HCT116 (cell line): ENCODE measurements at regions not wholly inside any gene's neighbourhood (a gene's known extent, or its start where the extent isn't known, plus 50 kb on each side); places are given as distances from the start of the nearest gene placed in this dataset.

ENCODE experiments used
- ATAC-seq: fragments of 200-7000 bp; cut with Tn5 transposase; 2 replicates; pipeline ENCODE4 v1.9.1; 2020; ENCODE audit warnings: mild to moderate bottlenecking, moderate library complexity
- BruUV-seq: library from RNA; stranded (reverse); fragments of 400-500 nt; replicated peaks from 2 replicates; lab custom pipeline; 2021; lab: Mats Ljungman, UMichigan
- CTCF ChIA-PET: fragments of 300-600 bp; sonication (Branson Sonifier 250); formaldehyde crosslinking; loops from one replicate; lab custom pipeline; 2021; ENCODE audit warnings: antibody characterized with exemption; lab: Charles Lee
- POLR2A ChIA-PET: fragments of 300-600, 350-600 bp; sonication (Branson Sonifier 250); formaldehyde crosslinking; loops from one replicate; lab custom pipeline; 2021; ENCODE audit warnings: antibody characterized with exemption; lab: Charles Lee
- RAD21 ChIA-PET, 2 experiments: fragments of 300-600 bp; sonication (Branson Sonifier 250); formaldehyde crosslinking; loops; one replicate each; lab custom pipeline; 2023; ENCODE audit warnings: low total read pairs in 2 of 2; ENCODE audit not compliant: uncharacterized antibody in 2 of 2, unreplicated experiment in 2 of 2, low non-redundant PET in 1 of 2; lab: Charles Lee
- DNase-seq: peaks from one replicate; pipeline ENCODE4 v3.0.0-alpha.2; 2010; ENCODE audit warnings: low read depth, low spot score
- H2AFZ ChIP-seq: fragments of 200-600 bp; shearing (Covaris generic), sonication (generic); 2 replicates; pipeline ENCODE4 v1.6.1; 2017; ENCODE audit warnings: low read depth, mixed run types, mixed read lengths, antibody characterized with exemption, low read length; ENCODE audit not compliant: poor library complexity, severe bottlenecking
- H3K27ac ChIP-seq: 2 replicates; pipeline ENCODE4 v1.5.1; 2012; ENCODE audit warnings: low read depth, low read length
- H3K27me3 ChIP-seq: fragments of 200-600 bp; sonication (generic); 2 replicates; pipeline ENCODE4 v1.6.1; 2016; ENCODE audit warnings: mixed run types, low read length, mixed read lengths; ENCODE audit not compliant: insufficient read depth
- H3K36me3 ChIP-seq, 2 experiments: fragments of 200-500 bp in 1 of 2; fragments of 200-600 bp in 1 of 2; sonication (Bioruptor generic) in 1 of 2; sonication (generic) in 1 of 2; 2 replicates each; pipeline versions ENCODE4 v1.5.1 to v1.6.1; 2014 to 2016; ENCODE audit warnings: low read length in 2 of 2, inconsistent platforms in 1 of 2, mixed read lengths in 1 of 2, mixed run types in 1 of 2; ENCODE audit not compliant: insufficient read depth in 2 of 2, control insufficient read depth in 1 of 2
- H3K4me1 ChIP-seq, 2 experiments: fragments of 200-600 bp in 1 of 2; sonication (generic) in 1 of 2; 2 replicates each; pipeline versions ENCODE4 v1.5.1 to v1.6.1; 2012 to 2017; ENCODE audit warnings: low read length in 2 of 2, inconsistent platforms in 1 of 2, mild to moderate bottlenecking in 1 of 2, mixed read lengths in 1 of 2, mixed run types in 1 of 2, moderate library complexity in 1 of 2; ENCODE audit not compliant: insufficient read depth in 2 of 2, control insufficient read depth in 1 of 2
- H3K4me2 ChIP-seq: fragments of 200-600 bp; sonication (generic); 2 replicates; pipeline ENCODE4 v1.6.1; 2017; ENCODE audit warnings: mixed run types, low read length, mixed read lengths
- H3K4me3 ChIP-seq, 2 experiments: fragments of 200-600 bp in 1 of 2; sonication (generic) in 1 of 2; replicated peaks in 1 of 2; 2 replicates each; pipeline ENCODE4 v1.5.1; 2011 to 2016; ENCODE audit warnings: low read length in 2 of 2, control low read depth in 1 of 2, low read depth in 1 of 2, mild to moderate bottlenecking in 1 of 2, mixed read lengths in 1 of 2, mixed run types in 1 of 2
- H3K79me2 ChIP-seq: fragments of 200-600 bp; sonication (generic); 2 replicates; pipeline ENCODE4 v1.6.1; 2017; ENCODE audit warnings: mild to moderate bottlenecking, mixed run types, low read length, moderate library complexity, mixed read lengths; ENCODE audit not compliant: insufficient read depth
- H3K9ac ChIP-seq: fragments of 200-600 bp; sonication (generic); 2 replicates; pipeline ENCODE4 v1.6.1; 2016; ENCODE audit warnings: low read length, mixed read lengths
- H3K9me2 ChIP-seq: fragments of 200-600 bp; sonication (generic), shearing (Covaris generic); 2 replicates; pipeline ENCODE4 v1.6.1; 2017; ENCODE audit warnings: mixed run types, mild to moderate bottlenecking, moderate library complexity; ENCODE audit not compliant: insufficient read depth
- H3K9me3 ChIP-seq, 2 experiments: fragments of 200-500 bp in 1 of 2; fragments of 200-600 bp in 1 of 2; sonication (Bioruptor generic) in 1 of 2; sonication (generic) in 1 of 2; 2 replicates each; pipeline ENCODE4 v1.6.1; 2014 to 2017; ENCODE audit warnings: low read length in 2 of 2, mixed read lengths in 2 of 2, inconsistent platforms in 1 of 2, low read depth in 1 of 2, mild to moderate bottlenecking in 1 of 2, mixed run types in 1 of 2, moderate library complexity in 1 of 2; ENCODE audit not compliant: control insufficient read depth in 1 of 2, insufficient read depth in 1 of 2
- H4K20me1 ChIP-seq: fragments of 200-600 bp; sonication (generic), shearing (Covaris generic); 2 replicates; pipeline ENCODE4 v1.6.1; 2017; ENCODE audit warnings: mixed run types, mild to moderate bottlenecking, moderate library complexity; ENCODE audit not compliant: insufficient read depth
- ATF3 ChIP-seq: IDR thresholded peaks from 2 replicates; pipeline ENCODE4 v1.6.1; 2012
- CEBPB ChIP-seq: IDR thresholded peaks from 2 replicates; pipeline ENCODE4 v1.6.1; 2012; ENCODE audit warnings: low read depth
- CTCF ChIP-seq, 3 experiments: fragments of 200-600 bp in 1 of 3; sonication (generic) in 1 of 3; IDR thresholded peaks in 2 of 3; conservative IDR thresholded peaks in 1 of 3; 2 replicates each; pipeline ENCODE4 v1.5.1; 2012 to 2017; ENCODE audit warnings: low read depth in 2 of 3, low read length in 2 of 3, antibody characterized with exemption in 1 of 3, borderline replicate concordance in 1 of 3, control low read depth in 1 of 3, mild to moderate bottlenecking in 1 of 3, mixed read lengths in 1 of 3, mixed run types in 1 of 3, moderate library complexity in 1 of 3; ENCODE audit not compliant: insufficient read depth in 1 of 3
- EZH2phosphoT487 ChIP-seq: fragments of 200-600 bp; IDR thresholded peaks from 2 replicates; pipeline ENCODE4 v1.6.1; 2018; ENCODE audit warnings: antibody characterized with exemption, borderline replicate concordance
- POLR2AphosphoS5 ChIP-seq: IDR thresholded peaks from 2 replicates; pipeline ENCODE4 v1.6.1; 2011; ENCODE audit warnings: mild to moderate bottlenecking, low read depth, low read length, moderate library complexity
- SIN3A ChIP-seq: IDR thresholded peaks from 2 replicates; pipeline ENCODE4 v1.6.1; 2012; ENCODE audit warnings: low read depth
- YY1 ChIP-seq: IDR thresholded peaks from 2 replicates; pipeline ENCODE4 v1.6.1; 2011; ENCODE audit warnings: low read length, low read depth, moderate library complexity, mild to moderate bottlenecking; ENCODE audit not compliant: insufficient replicate concordance; ENCODE audit errors: extremely low read depth
- intact Hi-C: fragments of 100-400 bp; cut with micrococcal nuclease; formaldehyde crosslinking; loops from 2 replicates; pipeline ENCODE4 v1.10.0; 2022

DNA sequence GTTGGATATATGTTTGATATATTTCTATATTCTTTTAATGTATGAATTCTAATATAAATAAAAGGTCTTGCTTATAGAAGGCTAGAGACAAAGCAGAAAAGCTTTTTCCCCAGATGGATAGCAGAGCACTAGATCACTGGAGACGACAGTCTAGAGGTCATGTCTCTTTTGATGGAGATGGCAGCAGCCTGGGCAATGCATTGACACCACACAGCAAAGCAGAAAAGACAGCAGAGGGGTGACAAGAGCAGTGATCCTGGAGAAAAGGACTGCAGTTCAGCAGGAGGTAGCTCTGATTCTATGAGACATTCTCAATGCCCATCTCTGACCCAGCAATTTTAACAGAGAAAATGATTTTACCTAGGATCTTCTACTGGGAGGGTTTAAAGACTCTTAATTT, 210.6 kb downstream of the DTHD1 start:
- Histone ChIP-seq H3K9me2 (no peaks in the 10 kb centered on the region), H3K79me2 (no peaks in the 10 kb centered on the region), H3K27ac (no peak overlapping the region), H3K9me3 (no peaks in the 10 kb centered on the region), H3K27me3 (no peaks in the 10 kb centered on the region), H3K4me2 (no peak overlapping the region), H3K9ac (no peak overlapping the region), H3K4me3 (no peak overlapping the region), H3K36me3 (no peaks in the 10 kb centered on the region), H4K20me1 (no peaks in the 10 kb centered on the region), H2AFZ (no peak overlapping the region), H3K4me1 (no peaks in the 10 kb centered on the region)
- ATAC-seq (no peak), DNase-seq (no peak)
- CTCF ChIA-PET, result no interaction called here
- intact Hi-C loops, result no loop called here
- no TSS peak for BruUV-seq
- TF ChIP-seq EZH2phosphoT487 (no peak), YY1 (no peak)
- RAD21 ChIA-PET, result no interaction called here
- POLR2A ChIA-PET, result no interaction called here

GRCh38 chr4:36492590-36492989, 211.2 kb downstream of the DTHD1 start:
- no peak for TF ChIP-seq CEBPB
- TF ChIP-seq SIN3A, result no peak
- TF ChIP-seq ATF3, result no peak
- no peak for TF ChIP-seq POLR2AphosphoS5
- no peak for TF ChIP-seq CTCF (IDR thresholded peaks at IDR 0.05 in 2 of 3, conservative IDR thresholded peaks at IDR 0.05 in 1 of 3; ENCODE audit: borderline replicate concordance in 1 of 3, insufficient read depth in 1 of 3, low read depth in 2 of 3, low read length in 2 of 3)
- Histone ChIP-seq H3K27ac (no peak overlapping the region), H2AFZ (no peak overlapping the region), H3K36me3 (no peaks in the 10 kb centered on the region), H3K79me2 (no peaks in the 10 kb centered on the region), H3K9me3 (no peaks in the 10 kb centered on the region), H3K9ac (no peak overlapping the region), H3K9me2 (no peaks in the 10 kb centered on the region), H3K4me1 (no peaks in the 10 kb centered on the region), H4K20me1 (no peaks in the 10 kb centered on the region), H3K27me3 (no peaks in the 10 kb centered on the region), H3K4me2 (no peak overlapping the region), H3K4me3 (no peak overlapping the region)
- ATAC-seq, result no peak
- intact Hi-C loops, result no loop called here
- no TSS peak for BruUV-seq
- ChIA-PET CTCF (no interaction called here), POLR2A (no interaction called here), RAD21 (no interaction called here)
- no peak for DNase-seq
